Gastrocnemius medialis (tissue), 4 donors: ENCODE measurements at regions not wholly inside any gene's neighbourhood (a gene's known extent, or its start where the extent isn't known, plus 50 kb on each side); places are given as distances from the start of the nearest gene placed in this dataset.

Experiments
- ATAC-seq, 2 donors: fragments of 150-250 bp; one replicate each; pipeline ENCODE4 v1.9.1; 2016
- DNase-seq, 2 donors: peaks; one replicate each; pipeline ENCODE4 v3.0.0-alpha.2; 2019
- H3K27ac ChIP-seq, 4 donors: fragments of 200-600 bp; sonication (generic); 1 replicate in 1 of 4; 2 replicates in 3 of 4; pipeline ENCODE4 v1.5.1; 2016 to 2018; ENCODE audit warnings: mild to moderate bottlenecking in 2 of 4, moderate library complexity in 1 of 4
- H3K27me3 ChIP-seq, 3 donors: fragments of 200-600 bp; sonication (generic) in 2 of 3; 1 replicate in 1 of 3; 2 replicates in 2 of 3; pipeline versions ENCODE4 v1.5.1 to v1.6.0; 2016 to 2019; ENCODE audit warnings: mild to moderate bottlenecking in 1 of 3, moderate library complexity in 1 of 3
- H3K36me3 ChIP-seq, 2 donors: fragments of 200-600 bp; sonication (generic) in 1 of 2; one replicate each; pipeline ENCODE4 v1.5.1; 2017 to 2018
- H3K4me1 ChIP-seq, 2 donors: fragments of 200-600 bp; sonication (generic) in 1 of 2; one replicate each; pipeline ENCODE4 v1.5.1; 2016 to 2017; ENCODE audit warnings: mild to moderate bottlenecking in 2 of 2
- H3K4me3 ChIP-seq, 4 donors: fragments of 200-600 bp; sonication (generic) in 3 of 4; 1 replicate in 1 of 4; 2 replicates in 3 of 4; pipeline ENCODE4 v1.5.1; 2016 to 2019; ENCODE audit warnings: mild to moderate bottlenecking in 2 of 4
- H3K9me3 ChIP-seq, 3 donors: fragments of 200-600 bp; sonication (generic) in 2 of 3; 1 replicate in 1 of 3; 2 replicates in 2 of 3; pipeline ENCODE4 v1.5.1; 2016 to 2019
- CTCF ChIP-seq, 5 experiments: fragments of 450-650 bp in 3 of 5; fragments of 200-600 bp in 2 of 5; sonication (generic) in 2 of 5; IDR thresholded peaks in 4 of 5; conservative IDR thresholded peaks in 1 of 5; 1 replicate in 4 of 5; 2 replicates in 1 of 5; pipeline ENCODE4 v1.5.1; 2016 to 2019; ENCODE audit warnings: antibody characterized with exemption in 5 of 5, mild to moderate bottlenecking in 3 of 5, moderate library complexity in 3 of 5
- POLR2A ChIP-seq, 2 donors: fragments of 450-650 bp; IDR thresholded peaks; one replicate each; pipeline ENCODE4 v1.6.1; 2017; ENCODE audit warnings: antibody characterized with exemption in 2 of 2, mild to moderate bottlenecking in 2 of 2, moderate library complexity in 2 of 2
- in situ Hi-C, 4 donors: fragments of 200-750 bp; cut with MboI; loops; one replicate each; pipeline versions ENCODE4 v1.15.0 to v1.8.0; 2017; ENCODE audit warnings: low sequenced_read_pairs in 4 of 4
- intact Hi-C: fragments of 100-400 bp; cut with DNase I; formaldehyde crosslinking; loops from one replicate; pipeline ENCODE4 v1.15.1; 2023; ENCODE audit warnings: low total_unique reads

- ATAC-seq = no peak
- Histone ChIP-seq H3K27ac (no peak overlapping the region), H3K4me1 (no peaks in the 10 kb centered on the region), H3K36me3 (no peaks in the 10 kb centered on the region), H3K9me3 (no peaks in the 10 kb centered on the region), H3K27me3 (no peaks in the 10 kb centered on the region), H3K4me3 (no peak overlapping the region)
- no peak for DNase-seq
- TF ChIP-seq CTCF (IDR thresholded peaks at IDR 0.05 in 4 of 5, conservative IDR thresholded peaks at IDR 0.05 in 1 of 5) = no peak
- TF ChIP-seq POLR2A (IDR thresholded peaks at IDR 0.05) = no peak
- intact Hi-C loops (no loop called here), in situ Hi-C loops (no loop called here)
These were observed 235.8 kb upstream of the PFKP start for GRCh38 chr10:2831509-2831908.

- TF ChIP-seq POLR2A (IDR thresholded peaks at IDR 0.05) (no peak), CTCF (IDR thresholded peaks at IDR 0.05 in 4 of 5, conservative IDR thresholded peaks at IDR 0.05 in 1 of 5) (no peak)
- in situ Hi-C loops = no loop called here
These were observed 238.6 kb upstream of the PFKP start for GRCh38 chr10:2828741-2829140.

GRCh38 chr10:2826675-2827074 is 240.7 kb upstream of the PFKP start:
- H3K27me3 ChIP-seq = no peaks in the 10 kb centered on the region
- no peak overlapping the region for H3K4me3 ChIP-seq
- H3K36me3 ChIP-seq = no peaks in the 10 kb centered on the region
- no peak for TF ChIP-seq CTCF (IDR thresholded peaks at IDR 0.05 in 4 of 5, conservative IDR thresholded peaks at IDR 0.05 in 1 of 5)
- no peak for TF ChIP-seq POLR2A (IDR thresholded peaks at IDR 0.05)
- no peaks in the 10 kb centered on the region for H3K9me3 ChIP-seq
- DNase-seq (no peak), ATAC-seq (no peak)
- in situ Hi-C loops = no loop called here
- H3K27ac ChIP-seq = no peak overlapping the region
- H3K4me1 ChIP-seq = no peaks in the 10 kb centered on the region
- intact Hi-C loops = no loop called here

More at GRCh38 chr10:2828741-2829140, 238.6 kb upstream of the PFKP start:
- Histone ChIP-seq H3K9me3 (no peaks in the 10 kb centered on the region), H3K27me3 (no peaks in the 10 kb centered on the region), H3K4me3 (no peak overlapping the region), H3K36me3 (no peaks in the 10 kb centered on the region), H3K4me1 (no peaks in the 10 kb centered on the region), H3K27ac (no peak overlapping the region)
- no peak for ATAC-seq
- DNase-seq = no peak
- intact Hi-C loops = no loop called here

GRCh38 chr10:2825841-2826240 is 241.5 kb upstream of the PFKP start:
- ATAC-seq (no peak), DNase-seq (no peak)
- intact Hi-C loops (no loop called here), in situ Hi-C loops (no loop called here)
- H3K27me3 ChIP-seq = no peaks in the 10 kb centered on the region
- no peak for TF ChIP-seq POLR2A (IDR thresholded peaks at IDR 0.05)
- no peak for TF ChIP-seq CTCF (IDR thresholded peaks at IDR 0.05 in 4 of 5, conservative IDR thresholded peaks at IDR 0.05 in 1 of 5)
- H3K36me3 ChIP-seq = no peaks in the 10 kb centered on the region
- H3K4me3 ChIP-seq = no peak overlapping the region
- H3K4me1 ChIP-seq = no peaks in the 10 kb centered on the region
- no peak overlapping the region for H3K27ac ChIP-seq
- no peaks in the 10 kb centered on the region for H3K9me3 ChIP-seq

- intact Hi-C loops = no loop called here
- TF ChIP-seq CTCF (IDR thresholded peaks at IDR 0.05 in 4 of 5, conservative IDR thresholded peaks at IDR 0.05 in 1 of 5) (no peak), POLR2A (IDR thresholded peaks at IDR 0.05) (no peak)
- no peaks in the 10 kb centered on the region for H3K9me3 ChIP-seq
- no peak overlapping the region for H3K27ac ChIP-seq
- no peaks in the 10 kb centered on the region for H3K36me3 ChIP-seq
- in situ Hi-C loops = no loop called here
- ATAC-seq = no peak
- H3K4me1 ChIP-seq = no peaks in the 10 kb centered on the region
- no peak overlapping the region for H3K4me3 ChIP-seq
- no peak for DNase-seq
- H3K27me3 ChIP-seq = no peaks in the 10 kb centered on the region
These were observed 249.3 kb upstream of the PFKP start for GRCh38 chr10:2817940-2818636.
